Adrenal gland (tissue), 9 donors: ENCODE measurements at regions not wholly inside any gene's neighbourhood (a gene's known extent, or its start where the extent isn't known, plus 50 kb on each side); places are given as distances from the start of the nearest gene placed in this dataset.

Source experiments
- DNase-seq, 7 donors: peaks; one replicate each; pipeline ENCODE4 v3.0.0-alpha.2; 2019 to 2020
- H3K27ac ChIP-seq, 5 donors: fragments of 200-600 bp; sonication (generic) in 4 of 5; 1 replicate in 3 of 5; 2 replicates in 2 of 5; pipeline versions ENCODE4 v1.5.1 to v1.8.0; 2016 to 2020; ENCODE audit warnings: mild to moderate bottlenecking in 1 of 5
- H3K27me3 ChIP-seq: fragments of 200-600 bp; 2 replicates; pipeline ENCODE4 v1.8.0; 2021
- H3K36me3 ChIP-seq, 2 donors: fragments of 200-600 bp; replicated peaks in 1 of 2; 1 replicate in 1 of 2; 2 replicates in 1 of 2; pipeline versions ENCODE4 v1.5.1 to v1.8.0; 2018 to 2022
- H3K4me1 ChIP-seq, 2 donors: fragments of 200-600 bp; replicated peaks in 1 of 2; 1 replicate in 1 of 2; 2 replicates in 1 of 2; pipeline versions ENCODE4 v1.5.1 to v1.8.0; 2018 to 2021
- H3K4me3 ChIP-seq, 4 donors: fragments of 200-600 bp; sonication (generic) in 3 of 4; one replicate each; pipeline ENCODE4 v1.5.1; 2016 to 2018
- H3K9me3 ChIP-seq, 3 donors: fragments of 200-600 bp; sonication (generic) in 1 of 3; replicated peaks in 1 of 3; 1 replicate in 2 of 3; 2 replicates in 1 of 3; pipeline versions ENCODE4 v1.5.1 to v1.8.0; 2016 to 2021
- CTCF ChIP-seq, 6 experiments: fragments of 450-650 bp in 4 of 6; fragments of 200-600 bp in 2 of 6; sonication (generic) in 1 of 6; IDR thresholded peaks; 1 replicate in 5 of 6; 2 replicates in 1 of 6; pipeline versions ENCODE4 v1.5.1 to v1.8.0; 2016 to 2021; ENCODE audit warnings: antibody characterized with exemption in 6 of 6, mild to moderate bottlenecking in 2 of 6, moderate library complexity in 1 of 6
- POLR2A ChIP-seq, 2 donors: fragments of 450-650 bp; IDR thresholded peaks; one replicate each; pipeline ENCODE4 v1.6.1; 2017; ENCODE audit warnings: antibody characterized with exemption in 2 of 2, mild to moderate bottlenecking in 2 of 2, moderate library complexity in 1 of 2
- WGBS, 4 donors: extraction: QIAGEN DNeasy Blood & Tissue Kit in 2 of 4; methylation state at CpG; one replicate each; pipeline versions ENCODE4 v1.1.5 to v1.1.7; 2013 to 2017; 5-methylcytosine and 5-hydroxymethylcytosine counted together
- intact Hi-C, 2 donors: fragments of 100-400 bp; cut with DNase I; formaldehyde crosslinking; loops; one replicate each; pipeline versions ENCODE4 v1.14.1 to v1.15.0; 2022 to 2023
- donor health status: healthy with polysubstance abuse.
- donor health status: Bipolar disorder and iron deficiency.
- donor health status: DM: yes; HTN: yes; CAD: no.
- donor health status: DM: no; HTN: no; CAD: no.
- donor health status: DM: no; HTN: no; CAD: no.

GRCh38 chr2:52698408-52698807 lies 1069.2 kb upstream of the CHAC2 start:
- Histone ChIP-seq H3K4me3 (no peak overlapping the region), H3K4me1 (no peaks in the 10 kb centered on the region), H3K27me3 (no peaks in the 10 kb centered on the region), H3K9me3 (no peaks in the 10 kb centered on the region), H3K27ac (no peak overlapping the region), H3K36me3 (no peaks in the 10 kb centered on the region)
- WGBS, 4 donors, result 48 to 75% (median 61%) methylated on average over 3 of the region's 3 CpGs
- intact Hi-C loops, result no loop called here
- no peak for TF ChIP-seq CTCF (IDR thresholded peaks at IDR 0.05)
- TF ChIP-seq POLR2A (IDR thresholded peaks at IDR 0.05), result no peak
- DNase-seq, result no peak

- H3K4me1 ChIP-seq, result no peaks in the 10 kb centered on the region
- WGBS, 4 donors, result 79 to 89% (median 83%) methylated on average over 4 of the region's 4 CpGs
- TF ChIP-seq CTCF (IDR thresholded peaks at IDR 0.05) (no peak), POLR2A (IDR thresholded peaks at IDR 0.05) (no peak)
- H3K27ac ChIP-seq, result no peak overlapping the region
- intact Hi-C loops, result no loop called here
- no peaks in the 10 kb centered on the region for H3K9me3 ChIP-seq
- H3K27me3 ChIP-seq, result no peaks in the 10 kb centered on the region
- no peaks in the 10 kb centered on the region for H3K36me3 ChIP-seq
- no peak overlapping the region for H3K4me3 ChIP-seq
- DNase-seq, result no peak
Observed at GRCh38 chr2:52697690-52698089, 1069.9 kb upstream of the CHAC2 start.

- H3K36me3 ChIP-seq, result no peaks in the 10 kb centered on the region
- WGBS, 4 donors, result 69 to 74% (median 70%) methylated on average over 3 of the region's 3 CpGs
- no peak for DNase-seq
- no peaks in the 10 kb centered on the region for H3K9me3 ChIP-seq
- H3K4me1 ChIP-seq, result no peaks in the 10 kb centered on the region
- H3K4me3 ChIP-seq, result no peak overlapping the region
- intact Hi-C loops, result no loop called here
- TF ChIP-seq CTCF (IDR thresholded peaks at IDR 0.05), result no peak
- TF ChIP-seq POLR2A (IDR thresholded peaks at IDR 0.05), result no peak
- no peak overlapping the region for H3K27ac ChIP-seq
- H3K27me3 ChIP-seq, result no peaks in the 10 kb centered on the region
Observed at GRCh38 chr2:52695731-52696130, 1071.9 kb upstream of the CHAC2 start.

GRCh38 chr2:52686935-52687334 lies 1080.7 kb upstream of the CHAC2 start:
- Histone ChIP-seq H3K4me3 (no peak overlapping the region), H3K9me3 (peaks cover 0 to 3% (median 0%) of the 10 kb centered on the region in 3 donors), H3K27ac (no peak overlapping the region), H3K36me3 (no peaks in the 10 kb centered on the region), H3K4me1 (no peaks in the 10 kb centered on the region), H3K27me3 (no peaks in the 10 kb centered on the region)
- 76 to 81% (median 79%) methylated on average over 2 of the region's 2 CpGs for WGBS, 4 donors
- intact Hi-C loops, result no loop called here
- TF ChIP-seq CTCF (IDR thresholded peaks at IDR 0.05), result no peak
- TF ChIP-seq POLR2A (IDR thresholded peaks at IDR 0.05), result no peak
- DNase-seq, result no peak
